Heart left ventricle (tissue), 16 donors: ENCODE measurements at regions not wholly inside any gene's neighbourhood (a gene's known extent, or its start where the extent isn't known, plus 50 kb on each side); places are given as distances from the start of the nearest gene placed in this dataset.

ENCODE experiments used
- ATAC-seq, 4 donors: fragments of 200-7000 bp; cut with Tn5 transposase; one replicate each; pipeline ENCODE4 v1.9.1; 2020 to 2022; ENCODE audit warnings: moderate library complexity in 4 of 4, mild to moderate bottlenecking in 3 of 4, moderate number of reproducible peaks in 1 of 4
- DNase-seq, 5 donors: peaks; one replicate each; pipeline ENCODE4 v3.0.0-alpha.2; 2020
- H3K27ac ChIP-seq, 12 donors: fragments of 200-600 bp; sonication (generic) in 4 of 12; one replicate each; pipeline versions ENCODE4 v1.5.0 to v1.8.0; 2016 to 2022; ENCODE audit warnings: mild to moderate bottlenecking in 2 of 12
- H3K27me3 ChIP-seq, 9 donors: fragments of 200-600 bp; sonication (generic) in 2 of 9; one replicate each; pipeline versions ENCODE4 v1.5.1 to v1.8.0; 2016 to 2022; ENCODE audit warnings: mild to moderate bottlenecking in 3 of 9
- H3K36me3 ChIP-seq, 9 donors: fragments of 200-600 bp; sonication (generic) in 2 of 9; one replicate each; pipeline versions ENCODE4 v1.5.0 to v1.8.0; 2018 to 2022; ENCODE audit warnings: mild to moderate bottlenecking in 2 of 9
- H3K4me1 ChIP-seq, 12 donors: fragments of 200-600 bp; sonication (generic) in 4 of 12; one replicate each; pipeline versions ENCODE4 v1.5.0 to v1.8.0; 2016 to 2022; ENCODE audit warnings: mild to moderate bottlenecking in 3 of 12
- H3K4me3 ChIP-seq, 12 donors: fragments of 200-600 bp; sonication (generic) in 4 of 12; one replicate each; pipeline versions ENCODE4 v1.5.0 to v1.8.0; 2017 to 2022; ENCODE audit warnings: mild to moderate bottlenecking in 9 of 12, moderate library complexity in 4 of 12
- H3K9me3 ChIP-seq, 12 donors: fragments of 200-600 bp; sonication (generic) in 4 of 12; one replicate each; pipeline versions ENCODE4 v1.5.0 to v1.8.0; 2016 to 2022; ENCODE audit warnings: mild to moderate bottlenecking in 1 of 12
- CTCF ChIP-seq, 12 donors: fragments of 200-600 bp; sonication (generic) in 4 of 12; IDR thresholded peaks; one replicate each; pipeline versions ENCODE4 v1.5.0 to v1.8.0; 2018 to 2022; ENCODE audit warnings: antibody characterized with exemption in 12 of 12, mild to moderate bottlenecking in 5 of 12
- POLR2A ChIP-seq, 2 donors: fragments of 450-650 bp; IDR thresholded peaks; one replicate each; pipeline ENCODE4 v1.6.1; 2017; ENCODE audit warnings: antibody characterized with exemption in 2 of 2, mild to moderate bottlenecking in 2 of 2, moderate library complexity in 2 of 2
- WGBS, 4 donors: extraction: QIAGEN DNeasy Blood & Tissue Kit in 2 of 4; methylation state at CpG; one replicate each; pipeline versions ENCODE4 v1.1.5 to v1.1.7; 2013 to 2018; 5-methylcytosine and 5-hydroxymethylcytosine counted together
- intact Hi-C, 10 donors: fragments of 100-400 bp; cut with DNase I; formaldehyde crosslinking; loops; one replicate each; pipeline versions ENCODE4 v1.11.1 to v1.14.2; 2022
- donor health status: ischemic (EF 13 %, LVEDD 7.1; RV severe dilation, severe dysfunction).
- donor health status: healthy with polysubstance abuse.
- donor health status: DM: no; HTN: yes; CAD: no.
- donor health status: DM: no; HTN: no; CAD: no.
- donor health status: ischemic (EF 25% LVEDD 6.9; RV normal size, moderate dysfunction).
- donor health status: ischemic (EF 25% LVEDD 5.7; RV mildly dilated, moderate dysfunction).
- donor health status: healthy.
- donor health status: DM: yes; HTN: yes; CAD: no.
- donor health status: ischemic (EF 35%, LVEDD 5.7; RV mildly dilated, moderate dysfunction).
- donor health status: nonischemic (EF 11% LVEDD 7.7; RV severe dilation, severe dysfunction).
- donor health status: DM: yes; HTN: yes; CAD: no.
- donor health status: PGD.
- donor health status: ischemic (EF 29% LVEDD 5.4; RV normal size, mild dysfunction).
- donor health status: nonischemic (EF 23%, LVEDD 6.1; RV moderate dilation, normal function).

DNA sequence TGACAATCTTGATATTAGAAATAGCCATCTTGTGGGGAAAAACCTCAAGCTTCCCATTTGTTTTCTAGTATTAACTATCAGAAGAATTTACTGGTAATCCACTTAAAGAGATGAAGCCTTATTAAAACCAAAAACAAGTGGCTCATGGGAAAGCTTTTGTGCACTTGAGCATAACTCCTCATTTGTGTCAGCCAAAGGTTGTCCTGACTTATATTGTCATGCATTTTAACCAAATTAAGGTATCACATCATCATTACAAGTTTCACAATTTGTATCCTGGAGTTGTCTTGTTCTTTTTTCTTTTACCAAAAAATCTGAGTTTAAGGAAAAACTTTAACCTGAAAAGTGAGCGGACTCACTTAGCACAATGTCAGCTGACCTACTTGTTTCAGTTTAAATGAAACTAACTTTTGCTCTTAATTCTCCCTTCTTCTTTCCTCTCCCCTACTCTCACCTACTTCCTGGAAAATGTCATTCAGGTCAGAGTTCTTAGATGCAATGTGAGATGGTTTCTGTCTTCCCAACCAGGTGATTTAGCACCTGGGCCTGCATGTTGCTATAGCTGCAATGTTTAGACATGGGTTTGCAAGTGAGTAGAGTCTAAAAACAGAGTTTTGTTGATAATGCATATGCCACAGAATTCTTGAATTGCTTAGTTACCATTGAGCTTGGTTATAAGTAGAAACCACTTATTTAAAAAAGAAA, 82.8 kb downstream of the TNFAIP3 start:
- WGBS, 4 donors: 93 to 98% (median 96%) methylated on average over 1 of the region's 1 CpG
- ATAC-seq (no peak), DNase-seq (no peak)
- TF ChIP-seq CTCF (IDR thresholded peaks at IDR 0.05): no peak
- no peak for TF ChIP-seq POLR2A (IDR thresholded peaks at IDR 0.05)
- Histone ChIP-seq H3K4me3 (no peak overlapping the region), H3K27me3 (no peaks in the 10 kb centered on the region), H3K27ac (no peak overlapping the region), H3K36me3 (no peaks in the 10 kb centered on the region), H3K9me3 (no peaks in the 10 kb centered on the region), H3K4me1 (peaks cover 0 to 14% (median 0%) of the 10 kb centered on the region in 12 donors)
- intact Hi-C loops: loop anchor here in 5 of 10 donors (5.0 to 10.0 kb wide), 4 partner anchors 83 to 243 kb away; partner anchors contain the start of gene TNFAIP3 (in 2 of the 5)

GRCh38 chr6:137950581-137950980, 83.5 kb downstream of the TNFAIP3 start:
- ATAC-seq (no peak), DNase-seq (no peak)
- Histone ChIP-seq H3K4me1 (peaks cover 0 to 10% (median 0%) of the 10 kb centered on the region in 12 donors), H3K4me3 (no peak overlapping the region), H3K27ac (no peak overlapping the region), H3K27me3 (no peaks in the 10 kb centered on the region), H3K9me3 (no peaks in the 10 kb centered on the region), H3K36me3 (no peaks in the 10 kb centered on the region)
- intact Hi-C loops: no loop called here
- no peak for TF ChIP-seq POLR2A (IDR thresholded peaks at IDR 0.05)
- no peak for TF ChIP-seq CTCF (IDR thresholded peaks at IDR 0.05)
- 86 to 90% (median 88%) methylated on average over 7 of the region's 7 CpGs for WGBS, 4 donors

- no peak overlapping the region for H3K27ac ChIP-seq
- H3K27me3 ChIP-seq: no peaks in the 10 kb centered on the region
- H3K9me3 ChIP-seq: no peaks in the 10 kb centered on the region
- WGBS, 4 donors: 73 to 80% (median 76%) methylated on average over 3 of the region's 3 CpGs
- intact Hi-C loops: no loop called here
- DNase-seq: no peak
- no peak overlapping the region for H3K4me3 ChIP-seq
- peaks cover 0 to 10% (median 0%) of the 10 kb centered on the region in 12 donors for H3K4me1 ChIP-seq
- peak in 1 of 4 donors; percentile 56 for ATAC-seq
- H3K36me3 ChIP-seq: no peaks in the 10 kb centered on the region
- TF ChIP-seq POLR2A (IDR thresholded peaks at IDR 0.05) (no peak), CTCF (IDR thresholded peaks at IDR 0.05) (no peak)
Measured at GRCh38 chr6:137951064-137951597, 84.1 kb downstream of the TNFAIP3 start.

DNA sequence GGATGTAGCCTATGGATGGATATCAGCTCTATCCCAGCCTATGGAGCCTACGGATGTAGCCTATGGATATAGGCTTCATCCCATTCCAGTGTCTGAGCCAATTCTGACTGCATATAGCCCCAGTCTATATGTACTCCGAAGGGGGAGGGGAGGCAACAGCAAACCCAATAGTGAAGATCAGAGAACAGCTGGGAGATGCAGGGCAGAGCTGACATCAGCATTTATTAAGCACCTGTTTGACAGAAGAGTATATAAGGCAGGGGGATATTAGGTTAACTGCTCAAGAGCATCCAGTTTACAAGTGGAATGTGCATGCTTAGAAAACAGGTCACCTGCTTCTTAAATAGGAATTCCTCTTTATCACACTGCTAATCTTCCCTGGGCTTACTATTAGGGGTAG, 85.2 kb downstream of the TNFAIP3 start:
- no peak for DNase-seq
- no peaks in the 10 kb centered on the region for H3K27me3 ChIP-seq
- peaks cover 0 to 10% (median 0%) of the 10 kb centered on the region in 12 donors for H3K4me1 ChIP-seq
- 81 to 93% (median 86%) methylated on average over 2 of the region's 2 CpGs for WGBS, 4 donors
- H3K27ac ChIP-seq: no peak overlapping the region
- no peak overlapping the region for H3K4me3 ChIP-seq
- no peak for ATAC-seq
- no peaks in the 10 kb centered on the region for H3K9me3 ChIP-seq
- no peaks in the 10 kb centered on the region for H3K36me3 ChIP-seq
- TF ChIP-seq POLR2A (IDR thresholded peaks at IDR 0.05) (no peak), CTCF (IDR thresholded peaks at IDR 0.05) (no peak)
- intact Hi-C loops: no loop called here
